ENCODE measurements at regions not wholly inside any gene's neighbourhood (a gene's known extent, or its start where the extent isn't known, plus 50 kb on each side); places are given as distances from the start of the nearest gene placed in this dataset.

- TF ChIP-seq ZNF317 (CRISPR knock-in tag; IDR thresholded peaks at IDR 0.05; ENCODE audit: borderline replicate concordance, low read depth): no peak
- no peak for TF ChIP-seq E2F1 (CRISPR knock-in tag; IDR thresholded peaks at IDR 0.05)
- no peak for TF ChIP-seq ZNF219 (CRISPR knock-in tag; IDR thresholded peaks at IDR 0.05; ENCODE audit: borderline replicate concordance)
- TF ChIP-seq RELA (CRISPR knock-in tag; IDR thresholded peaks at IDR 0.05; ENCODE audit: borderline replicate concordance): no peak
Observed at GRCh38 chr21:22174746-22175145, 1176.5 kb downstream of the NCAM2 start (continued).

GRCh38 chr21:22189278-22189677 lies 1191.1 kb downstream of the NCAM2 start:
- ChIA-PET CTCF (no interaction called here), POLR2A (no interaction called here)
- ATAC-seq (no peak), DNase-seq (ENCODE audit: low spot score) (no peak)
- Mint-ChIP-seq H3K9me3 (peaks cover 21% of the 10 kb centered on the region), H3K4me1 (no peaks in the 10 kb centered on the region; the same call in 1 of the 2 replicates), H3K27me3 (ENCODE audit: low read depth) (no peaks in the 10 kb centered on the region), H3K4me3 (no peak overlapping the region), H3K36me3 (no peaks in the 10 kb centered on the region), H3K27ac (no peak overlapping the region)
- TF ChIP-seq ATF6 (CRISPR knock-in tag; IDR thresholded peaks at IDR 0.05) (no peak), FOXP4 (CRISPR knock-in tag; IDR thresholded peaks at IDR 0.05) (no peak), TP53 (CRISPR knock-in tag; IDR thresholded peaks at IDR 0.05) (no peak), ZNF512 (CRISPR knock-in tag; IDR thresholded peaks at IDR 0.05; ENCODE audit: borderline replicate concordance) (no peak), AR (CRISPR knock-in tag; IDR thresholded peaks at IDR 0.05) (no peak), OVOL2 (CRISPR knock-in tag; IDR thresholded peaks at IDR 0.05; ENCODE audit: borderline replicate concordance) (no peak), GRHL2 (CRISPR knock-in tag; IDR thresholded peaks at IDR 0.05; ENCODE audit: insufficient replicate concordance, severe bottlenecking) (no peak), HMGA2 (CRISPR knock-in tag; IDR thresholded peaks at IDR 0.05) (no peak), NR3C1 (CRISPR knock-in tag; conservative IDR thresholded peaks at IDR 0.05; ENCODE audit: low read depth) (no peak), TEAD4 (CRISPR knock-in tag; IDR thresholded peaks at IDR 0.05) (no peak), MYBL2 (CRISPR knock-in tag; IDR thresholded peaks at IDR 0.05) (no peak)

All from WTC11 (cell line).